Hepatocyte (in vitro differentiated cells): ENCODE measurements at regions not wholly inside any gene's neighbourhood (a gene's known extent, or its start where the extent isn't known, plus 50 kb on each side); places are given as distances from the start of the nearest gene placed in this dataset.

Experiments used
- DNase-seq: peaks from one replicate; pipeline ENCODE4 v3.0.0-alpha.2; 2016; ENCODE audit warnings: low spot score
- H2AFZ ChIP-seq: fragments of 200-600 bp; sonication (generic); 2 replicates; pipeline ENCODE4 v1.6.0; 2016; ENCODE audit warnings: antibody characterized with exemption, mild to moderate bottlenecking
- H3K27ac ChIP-seq: fragments of 200-600 bp; sonication (generic); 2 replicates; pipeline ENCODE4 v1.5.1; 2016; ENCODE audit warnings: mild to moderate bottlenecking
- H3K27me3 ChIP-seq: fragments of 200-600 bp; sonication (generic); 2 replicates; pipeline ENCODE4 v1.6.1; 2016
- H3K36me3 ChIP-seq: fragments of 200-600 bp; sonication (generic); replicated peaks from 2 replicates; pipeline ENCODE4 v1.5.1; 2016; ENCODE audit warnings: low read depth; ENCODE audit not compliant: insufficient read depth
- H3K4me1 ChIP-seq: fragments of 200-600 bp; sonication (generic); 2 replicates; pipeline ENCODE4 v1.5.1; 2016; ENCODE audit warnings: mild to moderate bottlenecking, moderate library complexity; ENCODE audit not compliant: insufficient read depth
- H3K4me2 ChIP-seq: fragments of 200-600 bp; sonication (generic); 2 replicates; pipeline ENCODE4 v1.6.0; 2016
- H3K4me3 ChIP-seq: fragments of 200-600 bp; sonication (generic); 2 replicates; pipeline ENCODE4 v1.5.1; 2016; ENCODE audit warnings: mild to moderate bottlenecking
- H3K79me2 ChIP-seq: fragments of 200-600 bp; sonication (generic); 2 replicates; pipeline ENCODE4 v1.6.0; 2017; ENCODE audit warnings: mild to moderate bottlenecking
- H3K9me2 ChIP-seq: fragments of 200-600 bp; sonication (generic); replicated peaks from 2 replicates; pipeline ENCODE4 v1.6.0; 2017; ENCODE audit warnings: mild to moderate bottlenecking; ENCODE audit not compliant: insufficient read depth
- H3K9me3 ChIP-seq: fragments of 200-600 bp; sonication (generic); 2 replicates; pipeline ENCODE4 v1.5.1; 2016; ENCODE audit warnings: low read depth, mild to moderate bottlenecking
- H4K20me1 ChIP-seq: fragments of 200-600 bp; sonication (generic); 2 replicates; pipeline ENCODE4 v1.6.0; 2016; ENCODE audit warnings: mild to moderate bottlenecking; ENCODE audit not compliant: insufficient read depth, poor library complexity, severe bottlenecking
- CTCF ChIP-seq: fragments of 200-600 bp; sonication (generic); IDR thresholded peaks from 2 replicates; pipeline ENCODE4 v1.5.1; 2016; ENCODE audit warnings: antibody characterized with exemption, mild to moderate bottlenecking; ENCODE audit not compliant: poor library complexity
- EZH2 ChIP-seq: fragments of 200-600 bp; sonication (generic); IDR thresholded peaks from 2 replicates; pipeline ENCODE4 v1.6.1; 2016; ENCODE audit warnings: antibody characterized with exemption, mild to moderate bottlenecking, borderline replicate concordance
- EZH2phosphoT487 ChIP-seq: fragments of 200-600 bp; sonication (generic); IDR thresholded peaks from one replicate; pipeline ENCODE4 v1.6.1; 2018; ENCODE audit warnings: antibody characterized with exemption, mild to moderate bottlenecking, low read depth, moderate library complexity; ENCODE audit not compliant: unreplicated experiment, severe bottlenecking
- WGBS: methylation state at CpG from one replicate; pipeline ENCODE4 v1.1.6; 2016; ENCODE audit warnings: low lambda C conversion rate; ENCODE audit errors: missing lambda C conversion rate; 5-methylcytosine and 5-hydroxymethylcytosine counted together

- TF ChIP-seq EZH2phosphoT487, result no peak
- TF ChIP-seq CTCF, result no peak
- no peak for TF ChIP-seq EZH2
- WGBS, result 59% methylated on average over 4 of the region's 4 CpGs
These were observed 53.7 kb upstream of the IRX4 start for GRCh38 chr5:1936413-1936812.

GRCh38 chr5:1934801-1935429 is 52.2 kb upstream of the IRX4 start:
- no peak overlapping the region for H3K27ac ChIP-seq
- peaks cover 33% of the 10 kb centered on the region for H3K27me3 ChIP-seq
- no peaks in the 10 kb centered on the region for H3K9me2 ChIP-seq
- no peaks in the 10 kb centered on the region for H3K9me3 ChIP-seq
- DNase-seq, result no peak
- 92% methylated on average over 20 of the region's 20 CpGs for whole genome bisulfite sequencing
- no peaks in the 10 kb centered on the region for H3K36me3 ChIP-seq
- H3K4me2 ChIP-seq, result no peak overlapping the region
- H2AFZ ChIP-seq, result no peak overlapping the region
- H3K4me1 ChIP-seq, result peaks cover 13% of the 10 kb centered on the region
- H4K20me1 ChIP-seq, result no peaks in the 10 kb centered on the region
- H3K4me3 ChIP-seq, result no peak overlapping the region
- TF ChIP-seq EZH2phosphoT487, result no peak
- TF ChIP-seq CTCF, result no peak
- TF ChIP-seq EZH2, result no peak
- no peaks in the 10 kb centered on the region for H3K79me2 ChIP-seq

More at GRCh38 chr5:1936413-1936812, 53.7 kb upstream of the IRX4 start:
- H3K4me1 ChIP-seq, result peaks cover 4% of the 10 kb centered on the region
- no peak overlapping the region for H3K4me3 ChIP-seq
- H3K27ac ChIP-seq, result no peak overlapping the region
- no peaks in the 10 kb centered on the region for H3K9me2 ChIP-seq
- H3K27me3 ChIP-seq, result peaks cover 24% of the 10 kb centered on the region
- no peaks in the 10 kb centered on the region for H3K36me3 ChIP-seq
- no peaks in the 10 kb centered on the region for H3K79me2 ChIP-seq
- no peaks in the 10 kb centered on the region for H3K9me3 ChIP-seq
- H4K20me1 ChIP-seq, result no peaks in the 10 kb centered on the region
- no peak for DNase-seq
- no peak overlapping the region for H2AFZ ChIP-seq
- no peak overlapping the region for H3K4me2 ChIP-seq

- H4K20me1 ChIP-seq, result no peaks in the 10 kb centered on the region
- no peak for DNase-seq
- no peak overlapping the region for H2AFZ ChIP-seq
- H3K9me2 ChIP-seq, result no peaks in the 10 kb centered on the region
- H3K9me3 ChIP-seq, result no peaks in the 10 kb centered on the region
- no peak overlapping the region for H3K27ac ChIP-seq
- no peaks in the 10 kb centered on the region for H3K36me3 ChIP-seq
- no peak overlapping the region for H3K4me3 ChIP-seq
- H3K79me2 ChIP-seq, result no peaks in the 10 kb centered on the region
- H3K4me1 ChIP-seq, result peaks cover 13% of the 10 kb centered on the region
- H3K4me2 ChIP-seq, result no peak overlapping the region
- 87% methylated on average over 9 of the region's 9 CpGs for WGBS
- TF ChIP-seq CTCF (no peak), EZH2phosphoT487 (no peak), EZH2 (no peak)
- peaks cover 33% of the 10 kb centered on the region for H3K27me3 ChIP-seq
These were observed 51.3 kb upstream of the IRX4 start for GRCh38 chr5:1934056-1934394.
